ENCODE measurements at regions not wholly inside any gene's neighbourhood (a gene's known extent, or its start where the extent isn't known, plus 50 kb on each side); places are given as distances from the start of the nearest gene placed in this dataset.

DNA sequence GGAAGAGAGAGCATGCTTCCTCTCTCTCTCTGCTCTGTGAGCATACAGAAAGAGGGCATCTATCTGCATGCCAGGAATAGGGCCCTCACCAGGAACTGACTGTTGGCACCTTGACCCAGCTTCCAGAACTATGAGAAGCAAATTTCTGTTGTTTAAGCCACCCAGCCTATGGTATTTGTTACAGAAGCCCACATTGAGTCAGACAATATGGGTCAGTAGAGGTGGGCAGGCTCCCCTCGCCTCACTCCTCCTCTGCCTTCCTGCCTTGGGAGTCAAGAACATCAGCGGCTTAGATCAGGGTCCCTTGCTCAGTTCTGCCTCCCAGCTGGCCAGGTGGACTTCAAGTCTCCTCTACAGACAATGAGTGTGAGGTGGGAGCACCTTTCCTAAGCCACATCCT lies 92.3 kb downstream of the COPS8 start:
- TF ChIP-seq MYC (IDR thresholded peaks at IDR 0.05; ENCODE audit: low read depth, low read length) (no peak), FOS (IDR thresholded peaks at IDR 0.05; ENCODE audit: borderline replicate concordance, insufficient read depth, low read length) (no peak), POLR2A (IDR thresholded peaks at IDR 0.05; ENCODE audit: low read depth, low read length) (no peak), CTCF (IDR thresholded peaks at IDR 0.05; ENCODE audit: extremely low read depth in 1 of 2, insufficient read depth in 1 of 2, low read depth in 1 of 2, low read length in 2 of 2) (no peak), MAX (IDR thresholded peaks at IDR 0.05; ENCODE audit: insufficient read depth, insufficient read length) (no peak), EZH2 (IDR thresholded peaks at IDR 0.05; ENCODE audit: borderline replicate concordance, low read depth, low read length, severe bottlenecking) (no peak), POLR2AphosphoS5 (IDR thresholded peaks at IDR 0.05; ENCODE audit: insufficient read depth, low read depth, low read length) (no peak), JUN (IDR thresholded peaks at IDR 0.05; ENCODE audit: borderline replicate concordance, insufficient read depth, insufficient read length, low read depth) (no peak), GATA2 (IDR thresholded peaks at IDR 0.05; ENCODE audit: insufficient read depth, insufficient read length, low read depth, low read length) (no peak)
- Histone ChIP-seq H3K36me3 (ENCODE audit: control insufficient read depth in 2 of 2, extremely low read depth in 1 of 2, insufficient read depth in 2 of 2, low read length in 2 of 2) (no peaks in the 10 kb centered on the region), H3K4me1 (ENCODE audit: control insufficient read depth, extremely low read depth, insufficient read depth, low read length) (no peaks in the 10 kb centered on the region), H3K9me3 (replicated peaks; ENCODE audit: control insufficient read depth, insufficient read depth, low read length) (no peaks in the 10 kb centered on the region), H3K9me1 (replicated peaks; ENCODE audit: control insufficient read depth, extremely low read depth, insufficient read depth, low read length) (no peaks in the 10 kb centered on the region), H3K27me3 (ENCODE audit: control insufficient read depth in 2 of 2, insufficient read depth in 2 of 2, low read length in 2 of 2) (no peaks in the 10 kb centered on the region), H3K4me2 (ENCODE audit: insufficient read depth, low read length) (no peak overlapping the region), H2AFZ (ENCODE audit: low read depth, low read length) (no peak overlapping the region), H3K27ac (ENCODE audit: insufficient read depth, low read depth, low read length) (no peak overlapping the region), H3K9ac (replicated peaks; ENCODE audit: extremely low read depth, insufficient read depth, low read length) (no peak overlapping the region), H3K79me2 (ENCODE audit: control insufficient read depth, insufficient read depth, low read length) (no peaks in the 10 kb centered on the region), H3K4me3 (replicated peaks in 1 of 3; ENCODE audit: insufficient read depth in 1 of 3, low read depth in 1 of 3, low read length in 3 of 3) (no peak overlapping the region), H4K20me1 (replicated peaks; ENCODE audit: control insufficient read depth, extremely low read depth, insufficient read depth, low read length) (no peaks in the 10 kb centered on the region)
- FAIRE-seq (no peak), DNase-seq (ENCODE audit: low read depth, low spot score) (no peak)
- intact Hi-C loops (cut with micrococcal nuclease): no loop called here
- POLR2A ChIA-PET: no interaction called here
- CTCF ChIA-PET: no interaction called here
- dilution Hi-C loops (cut with MboI; ENCODE audit: extremely low pct_ligation_motif_present, low sequenced_read_pairs): no loop called here
- BruUV-seq (replicated peaks): no TSS peak
